HCEC 1CT (cell line): ENCODE measurements at regions not wholly inside any gene's neighbourhood (a gene's known extent, or its start where the extent isn't known, plus 50 kb on each side); places are given as distances from the start of the nearest gene placed in this dataset.

ENCODE experiments used
- DNase-seq: peaks from one replicate; pipeline ENCODE4 v3.0.0-alpha.2; 2017

- no peak for DNase-seq
Observed at GRCh38 chr7:69149804-69150782, 448.2 kb upstream of the AUTS2 start.

GRCh38 chr7:69162326-69162725 is 435.9 kb upstream of the AUTS2 start:
- DNase-seq: no peak

GRCh38 chr7:69162931-69163670 is 435.2 kb upstream of the AUTS2 start:
- DNase-seq: no peak

- no peak for DNase-seq
Observed at GRCh38 chr7:69166979-69167516, 431.2 kb upstream of the AUTS2 start.

GRCh38 chr7:69169386-69169785 is 428.9 kb upstream of the AUTS2 start:
- DNase-seq: no peak

GRCh38 chr7:69172357-69173077 is 425.8 kb upstream of the AUTS2 start:
- DNase-seq: no peak

GRCh38 chr7:69173341-69173740 is 424.9 kb upstream of the AUTS2 start:
- no peak for DNase-seq

- DNase-seq: no peak
Observed at GRCh38 chr7:69173846-69174245, 424.4 kb upstream of the AUTS2 start.

GRCh38 chr7:69176841-69177240 is 421.4 kb upstream of the AUTS2 start:
- DNase-seq: no peak

- no peak for DNase-seq
Observed at GRCh38 chr7:69177461-69177861, 420.8 kb upstream of the AUTS2 start.

GRCh38 chr7:69177941-69178494 is 420.3 kb upstream of the AUTS2 start:
- no peak for DNase-seq

- DNase-seq: no peak
Observed at GRCh38 chr7:69180662-69181061, 417.6 kb upstream of the AUTS2 start.

- peak; percentile 1 for DNase-seq
Observed at GRCh38 chr7:69182596-69183467, 415.4 kb upstream of the AUTS2 start.

GRCh38 chr7:69184339-69184738 is 413.9 kb upstream of the AUTS2 start:
- no peak for DNase-seq

- DNase-seq: no peak
Observed at GRCh38 chr7:69185170-69185569, 413.1 kb upstream of the AUTS2 start.

GRCh38 chr7:69186974-69187373 is 411.3 kb upstream of the AUTS2 start:
- no peak for DNase-seq

GRCh38 chr7:69187824-69188333 is 410.4 kb upstream of the AUTS2 start:
- DNase-seq: no peak

- no peak for DNase-seq
Observed at GRCh38 chr7:69189406-69189805, 408.9 kb upstream of the AUTS2 start.

- DNase-seq: no peak
Observed at GRCh38 chr7:69190025-69190424, 408.2 kb upstream of the AUTS2 start.

- DNase-seq: no peak
Observed at GRCh38 chr7:69190763-69191162, 407.5 kb upstream of the AUTS2 start.

- DNase-seq: no peak
Observed at GRCh38 chr7:69192134-69192533, 406.1 kb upstream of the AUTS2 start.
